ENCODE measurements at regions not wholly inside any gene's neighbourhood (a gene's known extent, or its start where the extent isn't known, plus 50 kb on each side); places are given as distances from the start of the nearest gene placed in this dataset.

- Mint-ChIP-seq H3K27ac (no peak overlapping the region), H3K9me3 (no peaks in the 10 kb centered on the region), H3K4me3 (no peak overlapping the region), H3K36me3 (ENCODE audit: low read depth) (no peaks in the 10 kb centered on the region), H3K4me1 (no peaks in the 10 kb centered on the region), H3K27me3 (peaks cover 4% of the 10 kb centered on the region)
- DNase-seq = no peak
- ATAC-seq = no peak
These were observed 68.7 kb upstream of the FLT1 start for GRCh38 chr13:28563609-28564008.

GRCh38 chr13:28560612-28561011 is 65.7 kb upstream of the FLT1 start:
- H3K36me3 Mint-ChIP-seq (ENCODE audit: low read depth) = no peaks in the 10 kb centered on the region
- no peaks in the 10 kb centered on the region for H3K9me3 Mint-ChIP-seq
- no peak overlapping the region for H3K4me3 Mint-ChIP-seq
- no peak for ATAC-seq
- DNase-seq = no peak
- no peaks in the 10 kb centered on the region for H3K4me1 Mint-ChIP-seq
- peaks cover 7% of the 10 kb centered on the region for H3K27me3 Mint-ChIP-seq
- no peak overlapping the region for H3K27ac Mint-ChIP-seq

- Mint-ChIP-seq H3K27ac (no peak overlapping the region), H3K9me3 (no peaks in the 10 kb centered on the region), H3K4me3 (no peak overlapping the region), H3K4me1 (no peaks in the 10 kb centered on the region), H3K27me3 (peaks cover 10% of the 10 kb centered on the region), H3K36me3 (ENCODE audit: low read depth) (no peaks in the 10 kb centered on the region)
- DNase-seq (no peak), ATAC-seq (no peak)
These were observed 64.8 kb upstream of the FLT1 start for GRCh38 chr13:28559636-28560259.

- H3K9me3 Mint-ChIP-seq = no peaks in the 10 kb centered on the region
- H3K4me1 Mint-ChIP-seq = no peaks in the 10 kb centered on the region
- no peaks in the 10 kb centered on the region for H3K36me3 Mint-ChIP-seq (ENCODE audit: low read depth)
- H3K27ac Mint-ChIP-seq = no peak overlapping the region
- ATAC-seq (no peak), DNase-seq (no peak)
- peaks cover 10% of the 10 kb centered on the region for H3K27me3 Mint-ChIP-seq
- H3K4me3 Mint-ChIP-seq = no peak overlapping the region
These were observed 63.6 kb upstream of the FLT1 start for GRCh38 chr13:28558567-28558966.

- DNase-seq (no peak), ATAC-seq (no peak)
- H3K27me3 Mint-ChIP-seq = peaks cover 10% of the 10 kb centered on the region
- no peak overlapping the region for H3K27ac Mint-ChIP-seq
- no peaks in the 10 kb centered on the region for H3K9me3 Mint-ChIP-seq
- no peaks in the 10 kb centered on the region for H3K36me3 Mint-ChIP-seq (ENCODE audit: low read depth)
- H3K4me1 Mint-ChIP-seq = no peaks in the 10 kb centered on the region
- H3K4me3 Mint-ChIP-seq = no peak overlapping the region
These were observed 63.0 kb upstream of the FLT1 start for GRCh38 chr13:28557725-28558520.

GRCh38 chr13:28555096-28555495 is 60.2 kb upstream of the FLT1 start:
- ATAC-seq = no peak
- Mint-ChIP-seq H3K4me1 (no peaks in the 10 kb centered on the region), H3K27ac (no peak overlapping the region), H3K27me3 (peaks cover 11% of the 10 kb centered on the region), H3K36me3 (ENCODE audit: low read depth) (no peaks in the 10 kb centered on the region), H3K4me3 (no peak overlapping the region), H3K9me3 (no peaks in the 10 kb centered on the region)
- DNase-seq = no peak

GRCh38 chr13:28553971-28554370 is 59.0 kb upstream of the FLT1 start:
- H3K9me3 Mint-ChIP-seq = no peaks in the 10 kb centered on the region
- ATAC-seq (no peak), DNase-seq (no peak)
- H3K4me3 Mint-ChIP-seq = no peak overlapping the region
- no peaks in the 10 kb centered on the region for H3K36me3 Mint-ChIP-seq (ENCODE audit: low read depth)
- no peaks in the 10 kb centered on the region for H3K4me1 Mint-ChIP-seq
- no peak overlapping the region for H3K27ac Mint-ChIP-seq
- H3K27me3 Mint-ChIP-seq = peaks cover 10% of the 10 kb centered on the region

- no peaks in the 10 kb centered on the region for H3K9me3 Mint-ChIP-seq
- no peaks in the 10 kb centered on the region for H3K36me3 Mint-ChIP-seq (ENCODE audit: low read depth)
- no peak overlapping the region for H3K27ac Mint-ChIP-seq
- no peak overlapping the region for H3K4me3 Mint-ChIP-seq
- peaks cover 18% of the 10 kb centered on the region for H3K27me3 Mint-ChIP-seq
- no peaks in the 10 kb centered on the region for H3K4me1 Mint-ChIP-seq
- no peak for DNase-seq
- ATAC-seq = no peak
These were observed 57.4 kb upstream of the FLT1 start for GRCh38 chr13:28552288-28552687.

GRCh38 chr13:28551498-28551895 is 56.6 kb upstream of the FLT1 start:
- Mint-ChIP-seq H3K27ac (no peak overlapping the region), H3K4me1 (no peaks in the 10 kb centered on the region), H3K27me3 (peaks cover 16% of the 10 kb centered on the region), H3K4me3 (no peak overlapping the region), H3K36me3 (ENCODE audit: low read depth) (no peaks in the 10 kb centered on the region), H3K9me3 (no peaks in the 10 kb centered on the region)
- ATAC-seq (no peak), DNase-seq (no peak)

GRCh38 chr13:28550721-28551497 is 56.0 kb upstream of the FLT1 start:
- Mint-ChIP-seq H3K36me3 (ENCODE audit: low read depth) (no peaks in the 10 kb centered on the region), H3K4me3 (no peak overlapping the region), H3K4me1 (no peaks in the 10 kb centered on the region), H3K27me3 (peaks cover 16% of the 10 kb centered on the region), H3K27ac (peak overlapping the region; percentile 24), H3K9me3 (no peaks in the 10 kb centered on the region)
- no peak for ATAC-seq
- no peak for DNase-seq

GRCh38 chr13:28550091-28550490 is 55.2 kb upstream of the FLT1 start:
- H3K27ac Mint-ChIP-seq = no peak overlapping the region
- H3K36me3 Mint-ChIP-seq (ENCODE audit: low read depth) = no peaks in the 10 kb centered on the region
- no peaks in the 10 kb centered on the region for H3K9me3 Mint-ChIP-seq
- no peak overlapping the region for H3K4me3 Mint-ChIP-seq
- DNase-seq (no peak), ATAC-seq (no peak)
- peaks cover 14% of the 10 kb centered on the region for H3K27me3 Mint-ChIP-seq
- no peaks in the 10 kb centered on the region for H3K4me1 Mint-ChIP-seq

GRCh38 chr13:28548872-28549271 is 53.9 kb upstream of the FLT1 start:
- Mint-ChIP-seq H3K27ac (no peak overlapping the region), H3K4me3 (no peak overlapping the region), H3K36me3 (ENCODE audit: low read depth) (peaks cover under 1% of the 10 kb centered on the region), H3K27me3 (peaks cover 21% of the 10 kb centered on the region), H3K4me1 (no peaks in the 10 kb centered on the region), H3K9me3 (peaks cover 10% of the 10 kb centered on the region)
- ATAC-seq = no peak
- no peak for DNase-seq

- H3K4me1 Mint-ChIP-seq = no peaks in the 10 kb centered on the region
- ATAC-seq (no peak), DNase-seq (no peak)
- H3K9me3 Mint-ChIP-seq = peaks cover 14% of the 10 kb centered on the region
- H3K4me3 Mint-ChIP-seq = no peak overlapping the region
- no peak overlapping the region for H3K27ac Mint-ChIP-seq
- H3K36me3 Mint-ChIP-seq (ENCODE audit: low read depth) = peaks cover 4% of the 10 kb centered on the region
- H3K27me3 Mint-ChIP-seq = peaks cover 25% of the 10 kb centered on the region
These were observed 53.5 kb upstream of the FLT1 start for GRCh38 chr13:28548468-28548867.

GRCh38 chr13:28545583-28546333 is 50.8 kb upstream of the FLT1 start:
- Mint-ChIP-seq H3K9me3 (peaks cover 20% of the 10 kb centered on the region), H3K36me3 (ENCODE audit: low read depth) (peaks cover 4% of the 10 kb centered on the region), H3K27ac (no peak overlapping the region), H3K27me3 (peaks cover 30% of the 10 kb centered on the region), H3K4me3 (no peak overlapping the region), H3K4me1 (peaks cover 15% of the 10 kb centered on the region)
- no peak for DNase-seq
- ATAC-seq = no peak
